H9 (cell line): ENCODE measurements at regions not wholly inside any gene's neighbourhood (a gene's known extent, or its start where the extent isn't known, plus 50 kb on each side); places are given as distances from the start of the nearest gene placed in this dataset.

Experiments
- DNase-seq: peaks from one replicate; pipeline ENCODE4 v3.0.0-alpha.2; 2017
- H2AFZ ChIP-seq: one replicate; pipeline ENCODE4 v1.6.1; 2013; ENCODE audit warnings: mild to moderate bottlenecking, low read length, control low read depth, moderate library complexity
- H2AK5ac ChIP-seq: 2 replicates; pipeline ENCODE4 v1.6.1; 2013; ENCODE audit warnings: low read length, control low read depth, mixed read lengths; ENCODE audit not compliant: insufficient read length
- H2BK120ac ChIP-seq: one replicate; pipeline ENCODE4 v1.6.1; 2013; ENCODE audit warnings: low read depth, mild to moderate bottlenecking, low read length, control low read depth, inconsistent platforms; ENCODE audit not compliant: poor library complexity, severe bottlenecking
- H2BK12ac ChIP-seq: 2 replicates; pipeline ENCODE4 v1.6.1; 2013; ENCODE audit warnings: low read length, control low read depth, mixed read lengths, low read depth; ENCODE audit not compliant: insufficient read length
- H2BK15ac ChIP-seq: 2 replicates; pipeline ENCODE4 v1.6.1; 2013; ENCODE audit warnings: low read depth, low read length, control low read depth
- H2BK20ac ChIP-seq: one replicate; pipeline ENCODE4 v1.6.1; 2013; ENCODE audit warnings: low read depth, mild to moderate bottlenecking, low read length, control low read depth, inconsistent platforms; ENCODE audit not compliant: poor library complexity, severe bottlenecking
- H2BK5ac ChIP-seq: 2 replicates; pipeline ENCODE4 v1.6.1; 2013; ENCODE audit warnings: low read length, control low read depth, mixed read lengths; ENCODE audit not compliant: insufficient read length
- H3K14ac ChIP-seq: 2 replicates; pipeline ENCODE4 v1.6.1; 2013; ENCODE audit warnings: low read length, control low read depth; ENCODE audit not compliant: insufficient read depth
- H3K18ac ChIP-seq: 2 replicates; pipeline ENCODE4 v1.6.1; 2013; ENCODE audit warnings: low read depth, mild to moderate bottlenecking, mixed read lengths, low read length, control low read depth; ENCODE audit not compliant: insufficient read length
- H3K23ac ChIP-seq: 2 replicates; pipeline ENCODE4 v1.6.1; 2013; ENCODE audit warnings: low read length, control low read depth, mixed read lengths, low read depth; ENCODE audit not compliant: insufficient read length
- H3K23me2 ChIP-seq: 2 replicates; pipeline ENCODE4 v1.6.1; 2013; ENCODE audit warnings: low read depth, mild to moderate bottlenecking, mixed read lengths, low read length, control low read depth; ENCODE audit not compliant: insufficient read length, poor library complexity, severe bottlenecking
- H3K27ac ChIP-seq: 2 replicates; pipeline ENCODE4 v1.5.1; 2013; ENCODE audit warnings: low read length, control low read depth, mixed read lengths, low read depth; ENCODE audit not compliant: insufficient read length
- H3K27me3 ChIP-seq: 2 replicates; pipeline ENCODE4 v1.6.1; 2013; ENCODE audit warnings: low read length, control low read depth, inconsistent platforms; ENCODE audit not compliant: insufficient read depth
- H3K4ac ChIP-seq: 2 replicates; pipeline ENCODE4 v1.6.1; 2013; ENCODE audit warnings: low read depth, mild to moderate bottlenecking, control low read depth, inconsistent platforms, low read length, moderate library complexity
- H3K4me1 ChIP-seq: 2 replicates; pipeline ENCODE4 v1.6.1; 2013; ENCODE audit warnings: low read length, control low read depth, inconsistent platforms; ENCODE audit not compliant: insufficient read depth
- H3K4me2 ChIP-seq: 2 replicates; pipeline ENCODE4 v1.6.1; 2013; ENCODE audit warnings: low read length, control low read depth, mixed read lengths; ENCODE audit not compliant: insufficient read length, insufficient read depth
- H3K56ac ChIP-seq: 2 replicates; pipeline ENCODE4 v1.6.1; 2013; ENCODE audit warnings: low read depth, mild to moderate bottlenecking, mixed read lengths, low read length, control low read depth; ENCODE audit not compliant: insufficient read length
- H3K79me1 ChIP-seq: 2 replicates; pipeline ENCODE4 v1.6.1; 2013; ENCODE audit warnings: low read depth, mild to moderate bottlenecking, moderate library complexity, low read length, control low read depth, inconsistent platforms; ENCODE audit not compliant: insufficient read depth, poor library complexity, severe bottlenecking
- H3K79me2 ChIP-seq: 2 replicates; pipeline ENCODE4 v1.6.1; 2013; ENCODE audit warnings: low read length, control low read depth, inconsistent platforms; ENCODE audit not compliant: insufficient read depth
- H3K9ac ChIP-seq: 2 replicates; pipeline ENCODE4 v1.6.1; 2013; ENCODE audit warnings: low read length, control low read depth, mixed read lengths; ENCODE audit not compliant: insufficient read length; ENCODE audit errors: extremely low read depth
- H3K9me3 ChIP-seq: one replicate; pipeline ENCODE4 v1.6.1; 2013; ENCODE audit warnings: low read depth, low read length, inconsistent platforms; ENCODE audit not compliant: control insufficient read depth
- H3T11ph ChIP-seq: one replicate; pipeline ENCODE4 v1.6.1; 2013; ENCODE audit warnings: mild to moderate bottlenecking, low read length, control low read depth, inconsistent platforms
- H4K20me1 ChIP-seq: one replicate; pipeline ENCODE4 v1.6.1; 2013; ENCODE audit not compliant: control insufficient read depth, insufficient read length, insufficient read depth
- H4K5ac ChIP-seq: 2 replicates; pipeline ENCODE4 v1.6.1; 2013; ENCODE audit warnings: low read depth, mild to moderate bottlenecking, mixed read lengths, low read length, control low read depth; ENCODE audit not compliant: insufficient read length
- H4K8ac ChIP-seq: replicated peaks from 2 replicates; pipeline ENCODE4 v1.6.1; 2013; ENCODE audit warnings: low read length, control low read depth, mixed read lengths, low read depth; ENCODE audit not compliant: insufficient read length
- H4K91ac ChIP-seq: 2 replicates; pipeline ENCODE4 v1.6.1; 2013; ENCODE audit warnings: low read depth, mild to moderate bottlenecking, moderate library complexity, mixed read lengths, low read length, control low read depth; ENCODE audit not compliant: insufficient read length
- H3K27ac Mint-ChIP-seq, 3 experiments: 2 replicates in 2 of 3; 3 replicates in 1 of 3; pipeline ENCODE4 v1.8.0; 2020 to 2021; ENCODE audit warnings: mixed read lengths in 3 of 3, mild to moderate bottlenecking in 1 of 3, moderate library complexity in 1 of 3
- H3K27me3 Mint-ChIP-seq: 2 replicates; pipeline ENCODE4 v1.8.0; 2021; ENCODE audit warnings: low read depth, mild to moderate bottlenecking, moderate library complexity, mixed read lengths
- H3K36me3 Mint-ChIP-seq, 3 experiments: 2 replicates in 2 of 3; 3 replicates in 1 of 3; pipeline ENCODE4 v1.8.0; 2020 to 2021; ENCODE audit warnings: low read depth in 3 of 3, mixed read lengths in 3 of 3; ENCODE audit not compliant: insufficient read depth in 1 of 3
- H3K4me1 Mint-ChIP-seq, 2 experiments: 2 replicates each; pipeline ENCODE4 v1.8.0; 2020; ENCODE audit warnings: mixed read lengths in 2 of 2
- H3K4me3 Mint-ChIP-seq, 2 experiments: 2 replicates in 1 of 2; 3 replicates in 1 of 2; pipeline ENCODE4 v1.8.0; 2020 to 2021; ENCODE audit warnings: mild to moderate bottlenecking in 2 of 2, mixed read lengths in 2 of 2, moderate library complexity in 1 of 2
- H3K9me3 Mint-ChIP-seq, 2 experiments: 2 replicates in 1 of 2; 3 replicates in 1 of 2; pipeline ENCODE4 v1.8.0; 2020; ENCODE audit warnings: mild to moderate bottlenecking in 2 of 2, mixed read lengths in 2 of 2, moderate library complexity in 1 of 2
- WGBS: extraction: QIAGEN DNeasy Blood & Tissue Kit; methylation state at CpG from one replicate; pipeline ENCODE4 v1.1.7; 2013; ENCODE audit warnings: missing lambda C conversion rate, low lambda C conversion rate, mixed read lengths; ENCODE audit not compliant: insufficient read length; ENCODE audit errors: extremely low coverage; 5-methylcytosine and 5-hydroxymethylcytosine counted together
- TF ChIP-seq, protein P1 (sequence below): fragments of 200-600 bp; sonication (generic); conservative IDR thresholded peaks from 3 replicates; pipeline ENCODE4 v1.8.0; 2021; ENCODE audit warnings: antibody characterized with exemption, mild to moderate bottlenecking

DNA sequence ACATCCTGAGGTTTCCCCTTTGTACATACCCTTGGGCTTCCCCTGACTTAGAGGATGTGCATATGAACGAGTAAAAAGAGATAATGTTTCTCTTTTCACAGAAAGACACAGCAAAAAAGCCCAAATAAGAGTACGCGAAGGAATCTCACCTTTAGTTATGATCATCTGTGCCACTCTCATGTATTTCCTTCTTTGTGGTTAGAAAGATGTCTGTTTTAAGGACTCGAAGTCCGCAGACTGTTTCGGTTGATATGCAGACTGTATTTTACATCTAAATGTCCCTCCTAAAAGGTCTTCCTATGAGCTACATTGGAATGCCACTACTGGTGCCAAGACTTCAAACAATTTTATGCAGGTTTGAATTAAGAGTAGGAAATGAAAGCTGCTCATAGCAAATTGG, 102.3 kb upstream of the GOT2 start:
- Mint-ChIP-seq H3K27me3 (no peaks in the 10 kb centered on the region), H3K9me3 (peaks cover 9 to 12% of the 10 kb centered on the region in 2 experiments), H3K4me3 (no peak overlapping the region), H3K27ac (no peak overlapping the region), H3K4me1 (peaks cover 0 to 8% of the 10 kb centered on the region in 2 experiments; a peak in 2 of 4 replicates), H3K36me3 (no peaks in the 10 kb centered on the region; a peak in 2 of 7 replicates)
- no peak overlapping the region for H3K4ac ChIP-seq
- no peak overlapping the region for H3K23ac ChIP-seq
- no peak overlapping the region for H4K5ac ChIP-seq
- no peak overlapping the region for H3K27ac ChIP-seq
- H3K56ac ChIP-seq = no peak overlapping the region
- no peaks in the 10 kb centered on the region for H3K4me1 ChIP-seq
- H2AK5ac ChIP-seq = no peak overlapping the region
- no peaks in the 10 kb centered on the region for H3K23me2 ChIP-seq
- no peak overlapping the region for H4K91ac ChIP-seq
- no peak overlapping the region for H3K9ac ChIP-seq
- H2BK120ac ChIP-seq = no peak overlapping the region
- WGBS = no CpG with 5 or more reads among the region's 6 CpGs
- H3K4me2 ChIP-seq = no peak overlapping the region
- H2BK15ac ChIP-seq = no peak overlapping the region
- no peak overlapping the region for H3T11ph ChIP-seq
- TF ChIP-seq, protein P1, sequence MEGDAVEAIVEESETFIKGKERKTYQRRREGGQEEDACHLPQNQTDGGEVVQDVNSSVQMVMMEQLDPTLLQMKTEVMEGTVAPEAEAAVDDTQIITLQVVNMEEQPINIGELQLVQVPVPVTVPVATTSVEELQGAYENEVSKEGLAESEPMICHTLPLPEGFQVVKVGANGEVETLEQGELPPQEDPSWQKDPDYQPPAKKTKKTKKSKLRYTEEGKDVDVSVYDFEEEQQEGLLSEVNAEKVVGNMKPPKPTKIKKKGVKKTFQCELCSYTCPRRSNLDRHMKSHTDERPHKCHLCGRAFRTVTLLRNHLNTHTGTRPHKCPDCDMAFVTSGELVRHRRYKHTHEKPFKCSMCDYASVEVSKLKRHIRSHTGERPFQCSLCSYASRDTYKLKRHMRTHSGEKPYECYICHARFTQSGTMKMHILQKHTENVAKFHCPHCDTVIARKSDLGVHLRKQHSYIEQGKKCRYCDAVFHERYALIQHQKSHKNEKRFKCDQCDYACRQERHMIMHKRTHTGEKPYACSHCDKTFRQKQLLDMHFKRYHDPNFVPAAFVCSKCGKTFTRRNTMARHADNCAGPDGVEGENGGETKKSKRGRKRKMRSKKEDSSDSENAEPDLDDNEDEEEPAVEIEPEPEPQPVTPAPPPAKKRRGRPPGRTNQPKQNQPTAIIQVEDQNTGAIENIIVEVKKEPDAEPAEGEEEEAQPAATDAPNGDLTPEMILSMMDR = no peak
- H2BK20ac ChIP-seq = no peak overlapping the region
- DNase-seq = no peak
- H2AFZ ChIP-seq = no peak overlapping the region
- no peaks in the 10 kb centered on the region for H3K79me1 ChIP-seq
- H3K9me3 ChIP-seq = no peaks in the 10 kb centered on the region
- no peak overlapping the region for H3K18ac ChIP-seq
- no peaks in the 10 kb centered on the region for H4K20me1 ChIP-seq
- no peaks in the 10 kb centered on the region for H3K79me2 ChIP-seq
- H2BK5ac ChIP-seq = no peak overlapping the region
- no peak overlapping the region for H2BK12ac ChIP-seq
- no peak overlapping the region for H4K8ac ChIP-seq
- H3K14ac ChIP-seq = no peak overlapping the region
- H3K27me3 ChIP-seq = no peaks in the 10 kb centered on the region
